Activated T-cell treated with anti-CD3 and anti-CD28 coated beads, Interleukin-2, amount 50 U/mL, for 72 hours (primary cell): ENCODE measurements at regions not wholly inside any gene's neighbourhood (a gene's known extent, or its start where the extent isn't known, plus 50 kb on each side); places are given as distances from the start of the nearest gene placed in this dataset.

Experiments used
- ATAC-seq, 2 donors: fragments of 150-1000 bp; cut with Tn5 transposase; replicated peaks in 1 of 2; 2 replicates each; pipeline ENCODE4 v1.10.0; 2021; ENCODE audit warnings: moderate library complexity in 2 of 2, mild to moderate bottlenecking in 1 of 2
- DNase-seq, 2 donors: peaks; one replicate each; pipeline ENCODE4 v3.0.0; 2021 to 2022; ENCODE audit warnings: mixed read lengths in 1 of 2
- H3K27ac Mint-ChIP-seq: one replicate; pipeline ENCODE4 v1.8.0; 2022; ENCODE audit warnings: mild to moderate bottlenecking, moderate library complexity, mixed read lengths
- H3K27me3 Mint-ChIP-seq: one replicate; pipeline ENCODE4 v1.8.0; 2022; ENCODE audit warnings: low read depth, mixed read lengths
- H3K36me3 Mint-ChIP-seq, 2 donors: one replicate each; pipeline ENCODE4 v1.8.0; 2022; ENCODE audit warnings: mixed read lengths in 2 of 2, mild to moderate bottlenecking in 1 of 2; ENCODE audit not compliant: insufficient read depth in 2 of 2
- H3K4me1 Mint-ChIP-seq: one replicate; pipeline ENCODE4 v1.8.0; 2022; ENCODE audit warnings: low read depth, mixed read lengths
- H3K4me3 Mint-ChIP-seq, 2 donors: one replicate each; pipeline ENCODE4 v1.8.0; 2022; ENCODE audit warnings: mild to moderate bottlenecking in 2 of 2, mixed read lengths in 2 of 2, moderate library complexity in 2 of 2
- H3K9me3 Mint-ChIP-seq, 2 donors: one replicate each; pipeline ENCODE4 v1.8.0; 2022; ENCODE audit warnings: mixed read lengths in 2 of 2

GRCh38 chr7:47149971-47150370, 431.9 kb downstream of the TNS3 start:
- Mint-ChIP-seq H3K27me3 (no peaks in the 10 kb centered on the region), H3K4me3 (no peak overlapping the region), H3K36me3 (no peaks in the 10 kb centered on the region), H3K27ac (no peak overlapping the region), H3K9me3 (peaks cover 2% of the 10 kb centered on the region in 2 donors), H3K4me1 (no peaks in the 10 kb centered on the region)
- ATAC-seq: no peak
- DNase-seq: no peak

- Mint-ChIP-seq H3K4me1 (no peaks in the 10 kb centered on the region), H3K9me3 (peaks cover 2% of the 10 kb centered on the region in 2 donors)
Measured at GRCh38 chr7:47149208-47149839, 432.6 kb downstream of the TNS3 start.

GRCh38 chr7:47148536-47149207, 433.2 kb downstream of the TNS3 start:
- no peaks in the 10 kb centered on the region for H3K36me3 Mint-ChIP-seq

More at GRCh38 chr7:47149208-47149839, 432.6 kb downstream of the TNS3 start:
- no peak for DNase-seq
- no peaks in the 10 kb centered on the region for H3K27me3 Mint-ChIP-seq
- no peak overlapping the region for H3K4me3 Mint-ChIP-seq
- ATAC-seq: no peak
- no peak overlapping the region for H3K27ac Mint-ChIP-seq
- H3K36me3 Mint-ChIP-seq: no peaks in the 10 kb centered on the region

GRCh38 chr7:47147213-47147631, 434.7 kb downstream of the TNS3 start:
- no peak overlapping the region for H3K4me3 Mint-ChIP-seq
- DNase-seq: no peak
- H3K27ac Mint-ChIP-seq: no peak overlapping the region
- H3K4me1 Mint-ChIP-seq: no peaks in the 10 kb centered on the region
- H3K36me3 Mint-ChIP-seq: no peaks in the 10 kb centered on the region
- peaks cover 0 to 2% of the 10 kb centered on the region in 2 donors for H3K9me3 Mint-ChIP-seq
- ATAC-seq: no peak
- H3K27me3 Mint-ChIP-seq: no peaks in the 10 kb centered on the region

More at GRCh38 chr7:47148536-47149207, 433.2 kb downstream of the TNS3 start:
- Mint-ChIP-seq H3K9me3 (peaks cover 0 to 2% of the 10 kb centered on the region in 2 donors), H3K27ac (no peak overlapping the region), H3K27me3 (no peaks in the 10 kb centered on the region), H3K4me1 (no peaks in the 10 kb centered on the region), H3K4me3 (no peak overlapping the region)
- DNase-seq: no peak
- ATAC-seq: no peak

- Mint-ChIP-seq H3K27me3 (no peaks in the 10 kb centered on the region), H3K36me3 (no peaks in the 10 kb centered on the region), H3K4me3 (no peak overlapping the region), H3K27ac (no peak overlapping the region), H3K4me1 (no peaks in the 10 kb centered on the region), H3K9me3 (peaks cover 1 to 2% of the 10 kb centered on the region in 2 donors)
- no peak for DNase-seq
- no peak for ATAC-seq
Measured at GRCh38 chr7:47145982-47146381, 435.9 kb downstream of the TNS3 start.

GRCh38 chr7:47145186-47145725, 436.7 kb downstream of the TNS3 start:
- H3K36me3 Mint-ChIP-seq: no peaks in the 10 kb centered on the region
- H3K9me3 Mint-ChIP-seq: peaks cover 0 to 1% of the 10 kb centered on the region in 2 donors
- no peak overlapping the region for H3K4me3 Mint-ChIP-seq
- ATAC-seq: no peak
- H3K4me1 Mint-ChIP-seq: no peaks in the 10 kb centered on the region
- no peak for DNase-seq
- H3K27me3 Mint-ChIP-seq: no peaks in the 10 kb centered on the region
- H3K27ac Mint-ChIP-seq: no peak overlapping the region

GRCh38 chr7:47143339-47143738, 438.6 kb downstream of the TNS3 start:
- Mint-ChIP-seq H3K27ac (no peak overlapping the region), H3K4me1 (no peaks in the 10 kb centered on the region), H3K9me3 (peaks cover 0 to 3% of the 10 kb centered on the region in 2 donors), H3K4me3 (no peak overlapping the region), H3K36me3 (no peaks in the 10 kb centered on the region), H3K27me3 (peaks cover 9% of the 10 kb centered on the region)
- ATAC-seq (no peak), DNase-seq (no peak)

- Mint-ChIP-seq H3K4me1 (no peaks in the 10 kb centered on the region), H3K27me3 (peaks cover 9% of the 10 kb centered on the region), H3K27ac (no peak overlapping the region), H3K9me3 (peaks cover 0 to 3% of the 10 kb centered on the region in 2 donors), H3K4me3 (no peak overlapping the region), H3K36me3 (no peaks in the 10 kb centered on the region)
- ATAC-seq (no peak), DNase-seq (no peak)
Measured at GRCh38 chr7:47142867-47143175, 439.1 kb downstream of the TNS3 start.

GRCh38 chr7:47142169-47142866, 439.6 kb downstream of the TNS3 start:
- no peaks in the 10 kb centered on the region for H3K36me3 Mint-ChIP-seq
- ATAC-seq (no peak), DNase-seq (no peak)
- no peak overlapping the region for H3K4me3 Mint-ChIP-seq
- H3K9me3 Mint-ChIP-seq: peaks cover 0 to 3% of the 10 kb centered on the region in 2 donors
- no peak overlapping the region for H3K27ac Mint-ChIP-seq
- H3K4me1 Mint-ChIP-seq: no peaks in the 10 kb centered on the region
- peaks cover 9% of the 10 kb centered on the region for H3K27me3 Mint-ChIP-seq

GRCh38 chr7:47132471-47132870, 449.4 kb downstream of the TNS3 start:
- no peak overlapping the region for H3K4me3 Mint-ChIP-seq
- H3K27ac Mint-ChIP-seq: no peak overlapping the region

GRCh38 chr7:47128700-47129099, 453.2 kb downstream of the TNS3 start:
- no peak overlapping the region for H3K27ac Mint-ChIP-seq
- peaks cover 6% of the 10 kb centered on the region for H3K27me3 Mint-ChIP-seq
- H3K9me3 Mint-ChIP-seq: peaks cover 0 to 2% of the 10 kb centered on the region in 2 donors
- DNase-seq (no peak), ATAC-seq (no peak)
- H3K36me3 Mint-ChIP-seq: no peaks in the 10 kb centered on the region
- no peak overlapping the region for H3K4me3 Mint-ChIP-seq
- H3K4me1 Mint-ChIP-seq: no peaks in the 10 kb centered on the region

More at GRCh38 chr7:47132471-47132870, 449.4 kb downstream of the TNS3 start:
- Mint-ChIP-seq H3K36me3 (no peaks in the 10 kb centered on the region), H3K9me3 (no peaks in the 10 kb centered on the region), H3K27me3 (peaks cover 6% of the 10 kb centered on the region), H3K4me1 (no peaks in the 10 kb centered on the region)
- DNase-seq: no peak
- ATAC-seq: no peak

GRCh38 chr7:47125529-47125928, 456.4 kb downstream of the TNS3 start:
- DNase-seq: no peak
- H3K27me3 Mint-ChIP-seq: peaks cover 6% of the 10 kb centered on the region

GRCh38 chr7:47119261-47119865, 462.5 kb downstream of the TNS3 start:
- no peak overlapping the region for H3K27ac Mint-ChIP-seq
- no peaks in the 10 kb centered on the region for H3K36me3 Mint-ChIP-seq
- H3K4me3 Mint-ChIP-seq: no peak overlapping the region
- no peaks in the 10 kb centered on the region for H3K27me3 Mint-ChIP-seq
- ATAC-seq (no peak), DNase-seq (no peak)
- H3K4me1 Mint-ChIP-seq: no peaks in the 10 kb centered on the region
- H3K9me3 Mint-ChIP-seq: no peaks in the 10 kb centered on the region

More at GRCh38 chr7:47125529-47125928, 456.4 kb downstream of the TNS3 start:
- ATAC-seq: no peak
- H3K9me3 Mint-ChIP-seq: peaks cover 0 to 2% of the 10 kb centered on the region in 2 donors
- H3K27ac Mint-ChIP-seq: no peak overlapping the region
- H3K4me1 Mint-ChIP-seq: no peaks in the 10 kb centered on the region
- no peak overlapping the region for H3K4me3 Mint-ChIP-seq
- H3K36me3 Mint-ChIP-seq: no peaks in the 10 kb centered on the region
